Panc1 (cell line): ENCODE measurements at regions not wholly inside any gene's neighbourhood (a gene's known extent, or its start where the extent isn't known, plus 50 kb on each side); places are given as distances from the start of the nearest gene placed in this dataset.

Experiments
- ATAC-seq: fragments of 200-7000 bp; cut with Tn5 transposase; 2 replicates; pipeline ENCODE4 v1.9.1; 2020; ENCODE audit warnings: mild to moderate bottlenecking, moderate library complexity
- BruUV-seq: library from RNA; stranded (reverse); fragments of 400-500 nt; replicated peaks from 2 replicates; lab custom pipeline; 2021; lab: Mats Ljungman, UMichigan
- CTCF ChIA-PET: fragments of 300-600 bp; sonication (Branson Sonifier 250); formaldehyde crosslinking; loops from one replicate; lab custom pipeline; 2022; ENCODE audit warnings: antibody characterized with exemption; lab: Charles Lee
- POLR2A ChIA-PET: fragments of 300-600 bp; sonication (Branson Sonifier 250); formaldehyde crosslinking; loops from one replicate; lab custom pipeline; 2022; ENCODE audit warnings: antibody characterized with exemption; lab: Charles Lee
- DNase-seq: peaks from one replicate; pipeline ENCODE4 v3.0.0-alpha.2; 2010; ENCODE audit warnings: low read depth, low spot score
- H3K27ac ChIP-seq: 2 replicates; pipeline ENCODE4 v1.5.1; 2011; ENCODE audit warnings: mild to moderate bottlenecking, low read length, inconsistent platforms
- H3K27me3 ChIP-seq: fragments of 200-500 bp; sonication (Bioruptor generic); 2 replicates; pipeline ENCODE4 v1.6.0; 2014; ENCODE audit warnings: low read length, inconsistent platforms; ENCODE audit not compliant: control insufficient read depth, insufficient read depth
- H3K36me3 ChIP-seq: fragments of 200-500 bp; sonication (Bioruptor generic); 2 replicates; pipeline ENCODE4 v1.5.1; 2014; ENCODE audit warnings: inconsistent platforms, mild to moderate bottlenecking, low read length, moderate library complexity; ENCODE audit not compliant: control insufficient read depth, insufficient read depth
- H3K4me1 ChIP-seq: 2 replicates; pipeline ENCODE4 v1.5.1; 2011; ENCODE audit warnings: inconsistent platforms, mild to moderate bottlenecking, low read length, moderate library complexity; ENCODE audit not compliant: control insufficient read depth, insufficient read depth
- H3K4me3 ChIP-seq, 2 experiments: 2 replicates each; pipeline ENCODE4 v1.5.1; 2011 to 2012; ENCODE audit warnings: low read depth in 2 of 2, low read length in 2 of 2, mild to moderate bottlenecking in 2 of 2, inconsistent platforms in 1 of 2, moderate library complexity in 1 of 2
- H3K9me3 ChIP-seq: fragments of 200-500 bp; sonication (Bioruptor generic); 2 replicates; pipeline ENCODE4 v1.5.1; 2014; ENCODE audit warnings: low read depth, mild to moderate bottlenecking, inconsistent platforms, low read length, moderate library complexity; ENCODE audit not compliant: control insufficient read depth, insufficient read depth
- POLR2AphosphoS5 ChIP-seq: IDR thresholded peaks from 2 replicates; pipeline ENCODE4 v1.6.1; 2012; ENCODE audit warnings: mild to moderate bottlenecking, low read depth, low read length, moderate library complexity
- REST ChIP-seq, 2 experiments: IDR thresholded peaks; 2 replicates each; pipeline ENCODE4 v1.6.1; 2011 to 2012; ENCODE audit warnings: low read depth in 2 of 2, control low read depth in 1 of 2, low read length in 1 of 2, mild to moderate bottlenecking in 1 of 2, moderate library complexity in 1 of 2; ENCODE audit not compliant: insufficient read depth in 1 of 2
- SIN3A ChIP-seq: IDR thresholded peaks from 2 replicates; pipeline ENCODE4 v1.6.1; 2012; ENCODE audit warnings: low read depth, mild to moderate bottlenecking, low read length, moderate library complexity, borderline replicate concordance; ENCODE audit not compliant: insufficient read depth
- TCF7L2 ChIP-seq: IDR thresholded peaks from 2 replicates; pipeline ENCODE4 v1.6.1; 2011; ENCODE audit warnings: mild to moderate bottlenecking, low read depth, low read length, inconsistent platforms
- in situ Hi-C: cut with HindIII; loops from 2 replicates; pipeline ENCODE4 v1.10.0; 2016; ENCODE audit warnings: low sequenced_read_pairs, low pct_unique_long_range_greater_than_20kb
- intact Hi-C: fragments of 100-400 bp; cut with micrococcal nuclease; formaldehyde crosslinking; loops from one replicate; pipeline ENCODE4 v1.10.0; 2022; ENCODE audit not compliant: unreplicated experiment
- TF ChIP-seq, protein P1 (sequence below): fragments of 450-650 bp; IDR thresholded peaks from 2 replicates; pipeline ENCODE4 v1.5.1; 2017; ENCODE audit warnings: mild to moderate bottlenecking

- TF ChIP-seq TCF7L2 (no peak), SIN3A (no peak), POLR2AphosphoS5 (no peak), REST (IDR thresholded peaks at IDR 0.05; ENCODE audit: insufficient read depth in 1 of 2, low read depth in 2 of 2, low read length in 1 of 2) (no peak)
- TF ChIP-seq, protein P1, sequence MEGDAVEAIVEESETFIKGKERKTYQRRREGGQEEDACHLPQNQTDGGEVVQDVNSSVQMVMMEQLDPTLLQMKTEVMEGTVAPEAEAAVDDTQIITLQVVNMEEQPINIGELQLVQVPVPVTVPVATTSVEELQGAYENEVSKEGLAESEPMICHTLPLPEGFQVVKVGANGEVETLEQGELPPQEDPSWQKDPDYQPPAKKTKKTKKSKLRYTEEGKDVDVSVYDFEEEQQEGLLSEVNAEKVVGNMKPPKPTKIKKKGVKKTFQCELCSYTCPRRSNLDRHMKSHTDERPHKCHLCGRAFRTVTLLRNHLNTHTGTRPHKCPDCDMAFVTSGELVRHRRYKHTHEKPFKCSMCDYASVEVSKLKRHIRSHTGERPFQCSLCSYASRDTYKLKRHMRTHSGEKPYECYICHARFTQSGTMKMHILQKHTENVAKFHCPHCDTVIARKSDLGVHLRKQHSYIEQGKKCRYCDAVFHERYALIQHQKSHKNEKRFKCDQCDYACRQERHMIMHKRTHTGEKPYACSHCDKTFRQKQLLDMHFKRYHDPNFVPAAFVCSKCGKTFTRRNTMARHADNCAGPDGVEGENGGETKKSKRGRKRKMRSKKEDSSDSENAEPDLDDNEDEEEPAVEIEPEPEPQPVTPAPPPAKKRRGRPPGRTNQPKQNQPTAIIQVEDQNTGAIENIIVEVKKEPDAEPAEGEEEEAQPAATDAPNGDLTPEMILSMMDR = no peak
- intact Hi-C loops (no loop called here), in situ Hi-C loops (no loop called here)
- Histone ChIP-seq H3K9me3 (no peaks in the 10 kb centered on the region), H3K27ac (peak overlapping the region; percentile 67), H3K27me3 (no peaks in the 10 kb centered on the region), H3K36me3 (no peaks in the 10 kb centered on the region), H3K4me1 (peaks cover 23% of the 10 kb centered on the region), H3K4me3 (no peak overlapping the region)
- POLR2A ChIA-PET = no interaction called here
- CTCF ChIA-PET = no interaction called here
- no TSS peak for BruUV-seq
- ATAC-seq (no peak), DNase-seq (no peak)
These were observed 70.8 kb downstream of the FOXA2 start for GRCh38 chr20:22513574-22513973.

- H3K36me3 ChIP-seq = no peaks in the 10 kb centered on the region
- in situ Hi-C loops = no loop called here
- ChIA-PET POLR2A (no interaction called here), CTCF (interaction anchor here (0.7 kb wide), 1 partner anchor 15 kb away, joined by 3 read pairs; no protein-coding TSS in a partner anchor)
- no peaks in the 10 kb centered on the region for H3K27me3 ChIP-seq
- DNase-seq (no peak), ATAC-seq (peak; percentile 26)
- H3K27ac ChIP-seq = peak overlapping the region; percentile 67
- no peaks in the 10 kb centered on the region for H3K9me3 ChIP-seq
- no TSS peak for BruUV-seq
- H3K4me3 ChIP-seq = no peak overlapping the region
- intact Hi-C loops = no loop called here
- peaks cover 23% of the 10 kb centered on the region for H3K4me1 ChIP-seq
- TF ChIP-seq POLR2AphosphoS5 (no peak), REST (IDR thresholded peaks at IDR 0.05; ENCODE audit: insufficient read depth in 1 of 2, low read depth in 2 of 2, low read length in 1 of 2) (no peak), TCF7L2 (no peak)
- TF ChIP-seq, protein P1 = no peak
These were observed 71.4 kb downstream of the FOXA2 start for GRCh38 chr20:22512911-22513489.
